A673 (cell line): ENCODE measurements at regions not wholly inside any gene's neighbourhood (a gene's known extent, or its start where the extent isn't known, plus 50 kb on each side); places are given as distances from the start of the nearest gene placed in this dataset.

Experiments used
- BruUV-seq: library from RNA; stranded (reverse); fragments of 400-500 nt; replicated peaks from 2 replicates; lab custom pipeline; 2021; lab: Mats Ljungman, UMichigan
- CTCF ChIA-PET: fragments of 300-600 bp; sonication (Branson Sonifier 250); formaldehyde crosslinking; loops from one replicate; lab custom pipeline; 2022; ENCODE audit warnings: antibody characterized with exemption; lab: Charles Lee
- POLR2A ChIA-PET: fragments of 300-600 bp; sonication (Branson Sonifier 250); formaldehyde crosslinking; loops from one replicate; lab custom pipeline; 2022; ENCODE audit warnings: antibody characterized with exemption; ENCODE audit not compliant: low non-redundant PET; lab: Charles Lee
- DNase-seq: peaks from one replicate; pipeline ENCODE4 v3.0.0-alpha.2; 2015; ENCODE audit warnings: low spot score
- H3K27ac ChIP-seq: fragments of 200-600 bp; sonication (generic); 2 replicates; pipeline ENCODE4 v1.5.1; 2016; ENCODE audit warnings: mixed run types, low read depth, mild to moderate bottlenecking, mixed read lengths, antibody characterized with exemption, low read length; ENCODE audit not compliant: poor library complexity, severe bottlenecking
- H3K27me3 ChIP-seq: fragments of 200-600 bp; sonication (generic); replicated peaks from 2 replicates; pipeline ENCODE4 v1.6.1; 2017; ENCODE audit warnings: mixed run types, low read depth, mild to moderate bottlenecking, mixed read lengths, antibody characterized with exemption, low read length; ENCODE audit not compliant: insufficient read depth, poor library complexity
- H3K36me3 ChIP-seq: fragments of 200-600 bp; sonication (generic); 2 replicates; pipeline ENCODE4 v1.6.1; 2016; ENCODE audit warnings: mixed run types, mild to moderate bottlenecking, mixed read lengths, antibody characterized with exemption, low read length; ENCODE audit not compliant: insufficient read depth, poor library complexity, severe bottlenecking
- H3K4me1 ChIP-seq: fragments of 200-600 bp; sonication (generic); 2 replicates; pipeline ENCODE4 v1.6.1; 2017; ENCODE audit warnings: mixed run types, mild to moderate bottlenecking, mixed read lengths, antibody characterized with exemption, low read length; ENCODE audit not compliant: insufficient read depth, poor library complexity, severe bottlenecking
- H3K4me3 ChIP-seq: fragments of 200-600 bp; sonication (generic); 2 replicates; pipeline ENCODE4 v1.5.1; 2016; ENCODE audit warnings: low read depth, mixed run types, mild to moderate bottlenecking, mixed read lengths, low read length; ENCODE audit not compliant: poor library complexity, severe bottlenecking
- H3K9me3 ChIP-seq: fragments of 200-600 bp; sonication (generic); 2 replicates; pipeline ENCODE4 v1.6.1; 2016; ENCODE audit warnings: mixed run types, low read depth, mild to moderate bottlenecking, mixed read lengths, antibody characterized with exemption, low read length; ENCODE audit not compliant: poor library complexity, severe bottlenecking
- CTCF ChIP-seq: fragments of 300-800, 200-600 bp; sonication (generic); conservative IDR thresholded peaks from 2 replicates; pipeline ENCODE4 v1.5.1; 2017; ENCODE audit warnings: low read depth, mild to moderate bottlenecking, antibody characterized with exemption, low read length, moderate library complexity, mixed read lengths
- EZH2 ChIP-seq: fragments of 200-600 bp; sonication (generic); IDR thresholded peaks from 2 replicates; pipeline ENCODE4 v1.6.1; 2017; ENCODE audit warnings: borderline replicate concordance, low read depth, mild to moderate bottlenecking, mixed read lengths, antibody characterized with exemption, low read length; ENCODE audit not compliant: poor library complexity, severe bottlenecking
- intact Hi-C: fragments of 100-400 bp; cut with micrococcal nuclease; formaldehyde crosslinking; loops from one replicate; pipeline ENCODE4 v1.10.0; 2022; ENCODE audit not compliant: unreplicated experiment

- no peak overlapping the region for H3K27ac ChIP-seq
- no peak overlapping the region for H3K4me3 ChIP-seq
- no peaks in the 10 kb centered on the region for H3K36me3 ChIP-seq
- BruUV-seq: no TSS peak
- intact Hi-C loops: no loop called here
- H3K4me1 ChIP-seq: peaks cover 10% of the 10 kb centered on the region
- ChIA-PET CTCF (no interaction called here), POLR2A (no interaction called here)
- H3K9me3 ChIP-seq: peaks cover 6% of the 10 kb centered on the region
- no peak for TF ChIP-seq CTCF
- TF ChIP-seq EZH2: no peak
- no peak for DNase-seq
- H3K27me3 ChIP-seq: peaks cover 11% of the 10 kb centered on the region
These were observed 76.6 kb downstream of the SMIM21 start for GRCh38 chr18:75350857-75351256.

GRCh38 chr18:75350512-75350839, 77.0 kb downstream of the SMIM21 start:
- Histone ChIP-seq H3K27me3 (peaks cover 12% of the 10 kb centered on the region), H3K4me3 (no peak overlapping the region), H3K9me3 (peaks cover 6% of the 10 kb centered on the region), H3K27ac (no peak overlapping the region), H3K36me3 (no peaks in the 10 kb centered on the region), H3K4me1 (peaks cover 10% of the 10 kb centered on the region)
- BruUV-seq: no TSS peak
- intact Hi-C loops: no loop called here
- ChIA-PET CTCF (no interaction called here), POLR2A (no interaction called here)
- no peak for TF ChIP-seq EZH2
- DNase-seq: peak; percentile 79

- Histone ChIP-seq H3K36me3 (no peaks in the 10 kb centered on the region), H3K9me3 (peaks cover 6% of the 10 kb centered on the region), H3K27me3 (peaks cover 12% of the 10 kb centered on the region), H3K4me3 (no peak overlapping the region), H3K27ac (no peak overlapping the region), H3K4me1 (peaks cover 10% of the 10 kb centered on the region)
- BruUV-seq: no TSS peak
- no peak for TF ChIP-seq EZH2
- ChIA-PET CTCF (no interaction called here), POLR2A (no interaction called here)
- intact Hi-C loops: no loop called here
- DNase-seq: no peak
These were observed 77.6 kb downstream of the SMIM21 start for GRCh38 chr18:75349668-75350511.

GRCh38 chr18:75346671-75347070, 80.8 kb downstream of the SMIM21 start:
- POLR2A ChIA-PET: no interaction called here
- H3K4me1 ChIP-seq: peaks cover 10% of the 10 kb centered on the region
- no peak overlapping the region for H3K27ac ChIP-seq
- H3K4me3 ChIP-seq: no peak overlapping the region
- TF ChIP-seq EZH2 (no peak), CTCF (no peak)
- intact Hi-C loops: no loop called here
- no TSS peak for BruUV-seq
- CTCF ChIA-PET: no interaction called here
- no peak for DNase-seq
- peaks cover 12% of the 10 kb centered on the region for H3K27me3 ChIP-seq
- H3K36me3 ChIP-seq: no peaks in the 10 kb centered on the region
- H3K9me3 ChIP-seq: no peaks in the 10 kb centered on the region
